Ascending aorta (tissue), 2 donors: ENCODE measurements at regions not wholly inside any gene's neighbourhood (a gene's known extent, or its start where the extent isn't known, plus 50 kb on each side); places are given as distances from the start of the nearest gene placed in this dataset.

Experiments used
- DNase-seq, 2 donors: peaks; one replicate each; pipeline ENCODE4 v3.0.0-alpha.2; 2019; ENCODE audit warnings: low spot score in 2 of 2
- H3K27ac ChIP-seq, 2 donors: fragments of 200-600 bp; sonication (generic); one replicate each; pipeline ENCODE4 v1.5.1; 2016 to 2017; ENCODE audit warnings: mild to moderate bottlenecking in 1 of 2
- H3K27me3 ChIP-seq: fragments of 200-600 bp; sonication (generic); one replicate; pipeline ENCODE4 v1.5.1; 2017
- H3K36me3 ChIP-seq, 2 donors: fragments of 200-600 bp; sonication (generic); one replicate each; pipeline ENCODE4 v1.5.1; 2016
- H3K4me1 ChIP-seq, 2 donors: fragments of 200-600 bp; sonication (generic); one replicate each; pipeline ENCODE4 v1.5.1; 2016 to 2017; ENCODE audit warnings: mild to moderate bottlenecking in 1 of 2
- H3K4me3 ChIP-seq, 2 donors: fragments of 200-600 bp; sonication (generic); one replicate each; pipeline ENCODE4 v1.5.1; 2016 to 2017; ENCODE audit warnings: mild to moderate bottlenecking in 1 of 2
- H3K9me3 ChIP-seq, 2 donors: fragments of 200-600 bp; sonication (generic); one replicate each; pipeline ENCODE4 v1.5.1; 2016
- CTCF ChIP-seq, 3 experiments: fragments of 200-600 bp in 2 of 3; fragments of 450-650 bp in 1 of 3; sonication (generic) in 2 of 3; IDR thresholded peaks; one replicate each; pipeline ENCODE4 v1.5.1; 2016 to 2019; ENCODE audit warnings: antibody characterized with exemption in 3 of 3, mild to moderate bottlenecking in 1 of 3, moderate library complexity in 1 of 3
- intact Hi-C: fragments of 100-400 bp; cut with DNase I; formaldehyde crosslinking; loops from one replicate; pipeline ENCODE4 v1.15.1; 2023

GRCh38 chr7:29619111-29619510 is 55.5 kb downstream of the PRR15 start:
- no peaks in the 10 kb centered on the region for H3K4me1 ChIP-seq
- intact Hi-C loops, result no loop called here
- no peaks in the 10 kb centered on the region for H3K9me3 ChIP-seq
- H3K4me3 ChIP-seq, result no peak overlapping the region
- no peak for DNase-seq
- no peaks in the 10 kb centered on the region for H3K27me3 ChIP-seq
- no peak overlapping the region for H3K27ac ChIP-seq
- TF ChIP-seq CTCF (IDR thresholded peaks at IDR 0.05), result no peak
- H3K36me3 ChIP-seq, result no peaks in the 10 kb centered on the region

GRCh38 chr7:29619848-29620555 is 56.4 kb downstream of the PRR15 start:
- TF ChIP-seq CTCF (IDR thresholded peaks at IDR 0.05), result no peak
- no peaks in the 10 kb centered on the region for H3K9me3 ChIP-seq
- no peak overlapping the region for H3K4me3 ChIP-seq
- H3K27ac ChIP-seq, result no peak overlapping the region
- H3K36me3 ChIP-seq, result no peaks in the 10 kb centered on the region
- intact Hi-C loops, result no loop called here
- no peak for DNase-seq
- H3K27me3 ChIP-seq, result no peaks in the 10 kb centered on the region
- H3K4me1 ChIP-seq, result no peaks in the 10 kb centered on the region

GRCh38 chr7:29620556-29620930 is 56.9 kb downstream of the PRR15 start:
- intact Hi-C loops, result no loop called here
- Histone ChIP-seq H3K4me3 (no peak overlapping the region), H3K27ac (no peak overlapping the region), H3K4me1 (no peaks in the 10 kb centered on the region), H3K9me3 (no peaks in the 10 kb centered on the region), H3K27me3 (no peaks in the 10 kb centered on the region), H3K36me3 (no peaks in the 10 kb centered on the region)
- TF ChIP-seq CTCF (IDR thresholded peaks at IDR 0.05), result no peak
- no peak for DNase-seq

GRCh38 chr7:29622335-29623265 is 59.0 kb downstream of the PRR15 start:
- Histone ChIP-seq H3K27ac (no peak overlapping the region), H3K9me3 (no peaks in the 10 kb centered on the region), H3K36me3 (no peaks in the 10 kb centered on the region), H3K4me3 (no peak overlapping the region), H3K4me1 (no peaks in the 10 kb centered on the region), H3K27me3 (no peaks in the 10 kb centered on the region)
- intact Hi-C loops, result no loop called here
- TF ChIP-seq CTCF (IDR thresholded peaks at IDR 0.05), result no peak
- DNase-seq, result no peak

GRCh38 chr7:29623973-29624372 is 60.3 kb downstream of the PRR15 start:
- no peaks in the 10 kb centered on the region for H3K4me1 ChIP-seq
- no peak for DNase-seq
- H3K27ac ChIP-seq, result no peak overlapping the region
- H3K36me3 ChIP-seq, result no peaks in the 10 kb centered on the region
- H3K27me3 ChIP-seq, result no peaks in the 10 kb centered on the region
- H3K9me3 ChIP-seq, result no peaks in the 10 kb centered on the region
- H3K4me3 ChIP-seq, result no peak overlapping the region
- no peak for TF ChIP-seq CTCF (IDR thresholded peaks at IDR 0.05)
- intact Hi-C loops, result no loop called here
